HepG2 (cell line): ENCODE measurements at regions not wholly inside any gene's neighbourhood (a gene's known extent, or its start where the extent isn't known, plus 50 kb on each side); places are given as distances from the start of the nearest gene placed in this dataset.
"Not testable (repeated sequence)": the region's sequence is repeated elsewhere in the genome, so short reads cannot be mapped to it uniquely, and the experiment has no call there.

Experiments
- ATAC-seq: fragments of 200-7000 bp; cut with Tn5 transposase; 3 replicates; pipeline ENCODE4 v1.9.1; 2020; ENCODE audit warnings: mild to moderate bottlenecking, moderate library complexity
- BruUV-seq: library from RNA; stranded (reverse); fragments of 400-500 nt; replicated peaks from 2 replicates; lab custom pipeline; 2021; lab: Mats Ljungman, UMichigan
- CTCF ChIA-PET: fragments of 300-600 bp; formaldehyde crosslinking; extraction: SDS; loops from one replicate; lab custom pipeline; 2021; ENCODE audit warnings: low total read pairs, inconsistent platforms, low intra/inter-chr PET ratio; lab: Yijun Ruan, JAX
- POLR2A ChIA-PET: fragments of 350-600 bp; sonication (Branson Sonifier 250); formaldehyde crosslinking; loops from one replicate; lab custom pipeline; 2020; ENCODE audit warnings: antibody characterized with exemption, inconsistent platforms; lab: Yijun Ruan, JAX
- DNase-seq: peaks from one replicate; pipeline ENCODE4 v3.0.0-alpha.2; 2015; ENCODE audit warnings: low spot score
- FAIRE-seq: peaks from 3 replicates; lab custom pipeline; 2011; peaks lifted over from hg19 to GRCh38; lab: Jason Lieb, UNC
- H2AFZ ChIP-seq: one replicate; pipeline ENCODE4 v1.6.1; 2011; ENCODE audit warnings: low read length, inconsistent platforms
- H3K27ac ChIP-seq: fragments of 300-600 bp; 3 replicates; pipeline ENCODE4 v1.8.0; 2011; ENCODE audit warnings: mixed run types, mild to moderate bottlenecking, mixed read lengths, low read length, inconsistent platforms; ENCODE audit not compliant: insufficient read depth; ENCODE audit errors: extremely low read length
- H3K27me3 ChIP-seq, 2 experiments: fragments of 200-600 bp in 1 of 2; 2 replicates in 1 of 2; 3 replicates in 1 of 2; pipeline versions ENCODE4 v1.6.0 to v1.8.0; 2011; ENCODE audit warnings: low read length in 2 of 2, mild to moderate bottlenecking in 2 of 2, moderate library complexity in 2 of 2, inconsistent platforms in 1 of 2; ENCODE audit not compliant: insufficient read depth in 2 of 2, control insufficient read depth in 1 of 2
- H3K36me3 ChIP-seq, 2 experiments: fragments of 200-600 bp in 1 of 2; replicated peaks in 1 of 2; 2 replicates in 1 of 2; 3 replicates in 1 of 2; pipeline versions ENCODE4 v1.5.1 to v1.8.0; 2011; ENCODE audit warnings: low read length in 2 of 2, inconsistent platforms in 1 of 2; ENCODE audit not compliant: insufficient read depth in 2 of 2, control insufficient read depth in 1 of 2
- H3K4me1 ChIP-seq: 2 replicates; pipeline ENCODE4 v1.5.1; 2012; ENCODE audit warnings: low read length, inconsistent platforms; ENCODE audit not compliant: insufficient read depth
- H3K4me2 ChIP-seq: 2 replicates; pipeline ENCODE4 v1.6.0; 2011; ENCODE audit warnings: low read depth, low read length, inconsistent platforms
- H3K4me3 ChIP-seq, 3 experiments: fragments of 200-600 bp in 1 of 3; sonication (generic), shearing (Covaris generic) in 1 of 3; replicated peaks in 1 of 3; 2 replicates each; pipeline ENCODE4 v1.5.1; 2011 to 2016; ENCODE audit warnings: low read length in 3 of 3, inconsistent platforms in 2 of 3, low read depth in 2 of 3, mild to moderate bottlenecking in 2 of 3, control low read depth in 1 of 3, mixed read lengths in 1 of 3; ENCODE audit not compliant: insufficient read depth in 1 of 3
- H3K79me2 ChIP-seq: one replicate; pipeline ENCODE4 v1.6.1; 2011; ENCODE audit warnings: low read length, inconsistent platforms; ENCODE audit not compliant: insufficient read depth
- H3K9ac ChIP-seq: 2 replicates; pipeline ENCODE4 v1.6.0; 2011; ENCODE audit warnings: mild to moderate bottlenecking, low read depth, low read length, inconsistent platforms; ENCODE audit not compliant: insufficient read depth
- H3K9me3 ChIP-seq: 2 replicates; pipeline ENCODE4 v1.5.1; 2012; ENCODE audit warnings: mild to moderate bottlenecking, low read length
- H4K20me1 ChIP-seq: 2 replicates; pipeline ENCODE4 v1.6.0; 2011; ENCODE audit warnings: inconsistent platforms, mild to moderate bottlenecking, low read length, moderate library complexity; ENCODE audit not compliant: insufficient read depth
- WGBS: methylation state at CpG from one replicate; pipeline ENCODE4 v1.1.6; 2017; ENCODE audit warnings: low lambda C conversion rate; 5-methylcytosine and 5-hydroxymethylcytosine counted together
- in situ Hi-C: cut with HindIII; loops from 2 replicates; pipeline ENCODE4 v1.10.0; 2017; ENCODE audit warnings: low pct_unique_long_range_greater_than_20kb; ENCODE audit not compliant: extremely low pct_ligation_motif_present
- intact Hi-C: fragments of 100-400 bp; cut with micrococcal nuclease; formaldehyde crosslinking; loops from one replicate; pipeline ENCODE4 v1.10.0; 2022; ENCODE audit not compliant: unreplicated experiment

DNA sequence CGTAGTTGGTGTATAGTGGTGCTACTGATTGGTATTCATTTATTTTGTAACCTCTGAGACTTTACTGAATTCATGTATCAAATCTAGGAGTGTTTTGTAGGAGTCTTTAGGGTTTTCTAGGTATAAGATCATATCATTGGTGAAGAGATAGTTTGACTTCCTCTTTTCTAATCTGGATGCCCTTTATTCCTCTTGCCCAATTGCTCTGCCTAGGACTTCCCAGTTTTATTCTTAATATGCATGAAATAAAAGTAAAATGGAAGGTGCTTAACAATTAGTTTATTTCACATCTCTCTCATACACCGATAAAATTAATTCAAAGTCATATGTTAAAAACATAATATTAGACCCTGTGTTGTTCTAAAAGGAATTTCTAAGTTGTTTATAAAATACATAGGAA, 95.2 kb downstream of the CCDC74A start:
- H3K9ac ChIP-seq, result not testable (repeated sequence)

DNA sequence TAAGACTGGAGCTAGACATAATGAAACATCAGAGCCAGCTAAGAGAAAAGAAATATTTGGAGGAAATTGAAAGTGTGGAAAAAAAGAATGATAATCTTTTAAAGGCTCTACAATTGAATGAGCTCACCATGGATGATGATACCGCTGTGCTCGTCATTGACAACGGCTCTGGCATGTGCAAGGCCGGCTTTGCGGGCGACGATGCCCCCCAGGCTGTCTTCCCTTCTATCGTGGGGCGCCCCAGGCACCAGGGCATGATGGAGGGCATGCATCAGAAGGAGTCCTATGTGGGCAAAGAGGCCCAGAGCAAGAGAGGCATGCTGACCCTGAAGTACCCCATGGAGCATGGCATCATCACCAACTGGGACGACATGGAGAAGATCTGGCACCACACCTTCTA, 98.3 kb downstream of the CCDC74A start:
- not testable (repeated sequence) for BruUV-seq

More for the DNA sequence above, 95.2 kb downstream of the CCDC74A start:
- H3K79me2 ChIP-seq, intact Hi-C loops, H3K4me2 ChIP-seq, POLR2A ChIA-PET, H3K4me3 ChIP-seq, H2AFZ ChIP-seq, in situ Hi-C loops, H4K20me1 ChIP-seq, H3K9me3 ChIP-seq, FAIRE-seq, H3K4me1 ChIP-seq, ATAC-seq, DNase-seq, H3K27ac ChIP-seq, BruUV-seq, H3K36me3 ChIP-seq, H3K27me3 ChIP-seq, CTCF ChIA-PET: not testable (repeated sequence)
- 16% methylated on average over 2 of the region's 2 CpGs for WGBS

DNA sequence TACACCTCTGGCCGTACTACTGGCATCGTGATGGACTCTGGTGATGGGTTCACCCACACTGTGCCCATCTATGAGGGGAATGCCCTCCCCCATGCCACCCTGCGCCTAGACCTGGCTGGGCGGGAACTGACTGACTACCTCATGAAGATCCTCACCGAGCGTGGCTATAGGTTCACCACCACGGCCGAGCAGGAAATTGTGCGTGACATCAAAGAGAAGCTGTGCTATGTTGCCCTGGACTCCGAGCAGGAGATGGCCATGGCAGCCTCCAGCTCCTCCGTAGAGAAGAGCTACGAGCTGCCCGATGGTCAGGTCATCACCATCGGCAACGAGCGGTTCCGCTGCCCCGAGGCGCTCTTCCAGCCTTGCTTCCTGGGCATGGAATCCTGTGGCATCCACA, 98.9 kb downstream of the CCDC74A start:
- H3K9ac ChIP-seq, intact Hi-C loops, H3K27ac ChIP-seq, CTCF ChIA-PET, H3K4me3 ChIP-seq, in situ Hi-C loops, BruUV-seq, H3K79me2 ChIP-seq, H3K27me3 ChIP-seq, H3K36me3 ChIP-seq, H3K9me3 ChIP-seq, H3K4me1 ChIP-seq, H2AFZ ChIP-seq, ATAC-seq, DNase-seq, H3K4me2 ChIP-seq, H4K20me1 ChIP-seq, FAIRE-seq, POLR2A ChIA-PET: not testable (repeated sequence)
- 62% methylated on average over 14 of the region's 19 CpGs for WGBS

More for the DNA sequence above, 98.3 kb downstream of the CCDC74A start:
- intact Hi-C loops, H3K27me3 ChIP-seq, H3K9ac ChIP-seq, CTCF ChIA-PET, H3K79me2 ChIP-seq, H3K9me3 ChIP-seq, H3K4me1 ChIP-seq, H3K36me3 ChIP-seq, POLR2A ChIA-PET, H2AFZ ChIP-seq, ATAC-seq, H4K20me1 ChIP-seq, FAIRE-seq, H3K27ac ChIP-seq, DNase-seq, in situ Hi-C loops, H3K4me2 ChIP-seq, H3K4me3 ChIP-seq: not testable (repeated sequence)
- 27% methylated on average over 7 of the region's 10 CpGs for WGBS
